Ammon's horn (tissue), 1 donor: ENCODE measurements at regions not wholly inside any gene's neighbourhood (a gene's known extent, or its start where the extent isn't known, plus 50 kb on each side); places are given as distances from the start of the nearest gene placed in this dataset.

Experiments used
- DNase-seq: peaks from one replicate; pipeline ENCODE4 v3.0.0-alpha.2; 2016; ENCODE audit warnings: low spot score

GRCh38 chr13:73748404-73748803 lies 385.8 kb downstream of the KLF12 start:
- no peak for DNase-seq

GRCh38 chr13:73745190-73745589 lies 389.0 kb downstream of the KLF12 start:
- no peak for DNase-seq

- DNase-seq = no peak
These were observed 391.2 kb downstream of the KLF12 start for GRCh38 chr13:73742982-73743381.

GRCh38 chr13:73741742-73742141 lies 392.5 kb downstream of the KLF12 start:
- DNase-seq = no peak

- peak; percentile 9 for DNase-seq
These were observed 393.1 kb downstream of the KLF12 start for GRCh38 chr13:73741111-73741510.

GRCh38 chr13:73740666-73741065 lies 393.5 kb downstream of the KLF12 start:
- DNase-seq = peak; percentile 62

GRCh38 chr13:73739394-73739793 lies 394.8 kb downstream of the KLF12 start:
- DNase-seq = no peak

DNA sequence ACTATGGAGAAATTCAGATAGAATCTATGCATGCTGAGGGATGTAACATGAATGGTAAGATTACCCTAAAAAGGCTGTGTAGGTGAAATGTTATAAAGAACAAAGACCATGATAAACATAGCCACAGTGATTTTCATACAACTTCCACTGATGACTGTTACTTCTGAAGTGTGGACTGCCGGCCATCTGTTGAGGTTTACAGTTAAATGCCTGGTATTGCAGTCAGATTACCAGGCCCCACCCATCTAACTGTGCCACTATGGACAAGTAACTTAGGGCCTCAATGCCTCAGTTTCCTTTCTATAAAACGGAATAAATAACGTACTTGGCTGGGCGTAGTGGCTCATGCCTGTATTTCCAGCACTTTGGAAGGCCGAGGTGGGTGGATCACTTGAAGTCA lies 395.6 kb downstream of the KLF12 start:
- no peak for DNase-seq

- DNase-seq = no peak
These were observed 397.0 kb downstream of the KLF12 start for GRCh38 chr13:73737214-73737613.

DNA sequence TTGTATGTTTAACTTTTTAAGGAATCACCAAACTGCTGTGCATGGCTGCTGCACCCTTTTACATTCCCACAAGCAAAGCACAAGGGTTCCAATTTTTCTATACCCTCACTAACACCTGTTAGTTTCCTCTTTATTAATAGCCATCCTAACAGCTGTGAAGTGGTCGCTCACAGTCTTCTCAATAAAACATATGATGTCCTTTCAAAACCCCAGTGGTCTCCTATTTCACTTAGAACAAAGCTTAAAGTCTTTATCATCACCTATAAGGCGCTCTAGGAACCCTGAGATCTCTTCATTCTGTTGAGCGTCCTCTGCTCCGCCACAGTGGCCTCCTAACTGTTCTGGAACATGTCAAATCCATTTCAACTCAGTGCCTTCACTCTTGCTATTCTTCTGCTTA lies 400.5 kb downstream of the KLF12 start:
- DNase-seq = no peak

- DNase-seq = no peak
These were observed 401.9 kb downstream of the KLF12 start for GRCh38 chr13:73732350-73732749.

DNA sequence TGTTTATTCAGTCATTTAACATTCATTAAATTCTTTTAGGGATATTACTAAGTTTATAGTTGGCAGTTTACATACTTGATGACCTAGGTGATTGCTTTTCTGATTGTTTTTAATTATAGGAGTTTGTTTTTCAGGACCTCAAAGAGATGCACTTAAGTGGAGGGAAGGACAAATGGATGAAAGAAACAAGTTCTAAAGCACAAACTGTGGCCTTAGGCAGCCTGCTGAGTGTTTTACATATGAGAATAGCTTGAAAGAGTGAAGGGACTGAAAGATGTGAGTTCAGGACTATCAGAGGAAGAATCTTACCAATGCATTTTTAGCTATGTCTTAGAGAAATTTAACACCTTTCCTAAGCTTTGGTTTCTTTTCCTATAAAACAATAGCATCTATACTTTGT lies 402.6 kb downstream of the KLF12 start:
- DNase-seq = no peak

GRCh38 chr13:73730014-73730413 lies 404.2 kb downstream of the KLF12 start:
- no peak for DNase-seq

DNA sequence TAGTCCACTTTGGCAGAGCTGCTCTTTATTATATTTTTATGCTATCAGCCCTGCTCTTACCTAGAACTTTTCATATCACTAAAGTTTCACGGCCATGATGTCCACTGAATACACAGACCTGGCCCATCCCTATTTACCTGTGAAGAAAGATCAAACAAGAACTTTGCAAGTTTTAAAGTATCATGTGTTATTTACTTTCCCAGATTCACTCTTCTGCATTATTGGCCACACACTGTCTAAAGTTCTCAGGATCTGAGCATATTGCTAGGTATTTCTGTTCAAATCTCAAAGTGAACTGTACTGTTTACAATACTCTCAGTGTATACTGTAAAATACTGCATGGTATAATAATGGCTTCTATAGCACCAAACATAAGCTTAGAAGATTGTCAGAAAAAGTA lies 405.2 kb downstream of the KLF12 start:
- DNase-seq = no peak

DNA sequence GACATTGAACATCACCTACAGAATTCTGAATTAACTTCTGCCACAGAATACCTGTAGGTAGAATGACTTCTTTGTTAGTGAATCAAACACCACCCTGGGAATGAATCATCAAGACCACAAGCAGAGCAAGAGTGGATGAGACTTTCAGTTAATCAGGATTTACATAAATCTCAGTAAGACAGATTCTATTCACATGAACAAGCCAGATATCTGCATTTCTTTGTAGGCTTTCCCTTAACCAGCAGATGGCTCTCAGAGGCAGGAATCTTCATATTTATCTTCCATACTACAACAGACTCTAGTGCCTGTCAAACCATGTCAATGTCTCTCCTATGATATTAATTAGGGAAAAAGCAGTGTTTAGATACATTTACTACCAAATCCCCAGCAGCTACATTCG lies 412.1 kb downstream of the KLF12 start:
- peak; percentile 21 for DNase-seq

DNA sequence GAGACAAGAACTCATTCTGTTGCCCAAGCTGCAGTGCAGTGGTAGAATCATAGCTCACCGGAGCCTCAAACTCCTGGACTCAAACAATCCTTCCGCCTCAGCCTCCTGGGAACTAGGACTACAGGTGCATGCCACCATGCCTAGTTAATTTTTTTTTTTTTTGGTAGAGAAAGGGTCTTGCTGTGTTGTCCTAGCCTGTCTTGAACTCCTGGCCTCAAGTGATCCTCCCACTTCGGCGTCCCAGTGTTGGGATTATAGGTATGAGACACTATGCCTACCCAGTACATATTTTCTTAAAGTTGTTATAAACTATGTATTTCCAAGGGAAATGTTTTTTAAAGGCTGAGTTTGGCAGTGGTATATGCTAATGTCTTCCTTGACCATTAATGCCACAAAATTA lies 412.6 kb downstream of the KLF12 start:
- DNase-seq = no peak

DNA sequence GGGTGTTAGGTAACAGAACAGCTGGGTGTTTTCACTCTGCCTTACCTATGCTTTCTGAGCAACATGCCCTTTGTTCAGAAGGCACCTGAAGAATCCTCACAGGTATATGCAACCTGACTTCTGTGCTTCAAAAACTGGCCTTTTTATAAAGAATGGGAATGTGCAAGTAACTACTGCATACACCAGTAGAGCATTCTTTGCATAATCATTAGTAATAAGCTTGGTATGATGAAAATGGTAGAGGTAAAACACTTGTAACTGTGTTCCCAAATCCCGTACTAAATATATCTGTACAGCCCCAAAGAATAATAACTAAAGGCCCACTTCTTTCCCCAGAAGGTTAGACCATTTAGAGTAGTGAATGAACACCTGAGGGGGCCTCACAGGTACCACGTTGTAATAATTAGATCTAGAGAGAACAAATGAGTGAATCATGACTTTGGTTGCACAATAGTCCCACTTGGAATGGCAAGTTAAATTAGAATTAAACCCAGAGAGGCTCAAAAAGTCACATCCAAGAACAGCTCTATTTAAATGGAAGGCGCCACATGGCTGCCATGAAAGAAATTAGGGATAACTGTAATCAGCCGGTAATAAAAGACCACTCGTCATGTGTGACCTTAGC lies 413.9 kb downstream of the KLF12 start:
- DNase-seq = no peak

DNA sequence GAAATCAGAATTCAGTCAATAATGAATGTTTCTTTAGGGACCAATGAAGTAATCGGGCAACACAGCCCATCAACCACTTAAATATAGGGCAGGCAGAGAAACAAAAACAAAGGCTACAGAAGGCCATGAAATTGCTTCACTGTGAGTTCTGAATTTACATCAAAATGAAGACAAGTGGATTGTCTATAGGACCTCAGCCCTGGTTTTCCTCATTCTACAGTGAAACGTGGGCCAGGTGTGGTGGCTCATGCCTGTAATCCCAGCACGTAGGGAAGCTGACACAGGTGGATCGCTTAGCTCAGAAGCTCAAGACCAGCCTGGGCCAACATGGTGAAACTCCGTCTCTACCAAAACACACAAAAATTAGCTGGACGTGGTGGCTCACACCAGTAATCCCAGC lies 416.0 kb downstream of the KLF12 start:
- DNase-seq = no peak

DNA sequence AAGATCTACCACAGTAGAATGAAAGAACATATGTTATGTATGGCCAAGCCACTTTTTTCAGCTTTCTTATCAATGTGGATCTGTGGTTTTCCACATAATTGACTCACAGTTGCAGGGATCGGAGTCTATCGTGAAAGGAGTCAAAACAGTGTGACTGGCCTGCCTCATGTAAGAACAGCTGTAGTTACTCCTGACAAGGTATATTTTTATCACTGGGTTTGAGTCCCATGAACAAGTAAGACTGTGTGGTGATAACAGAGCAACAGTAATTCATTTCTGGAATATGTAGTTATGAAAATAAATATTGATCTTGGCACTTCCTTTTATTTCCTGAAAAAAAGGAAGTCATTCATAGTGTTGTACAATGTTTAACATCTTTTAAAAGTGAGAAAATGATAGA lies 416.6 kb downstream of the KLF12 start:
- DNase-seq = no peak

DNA sequence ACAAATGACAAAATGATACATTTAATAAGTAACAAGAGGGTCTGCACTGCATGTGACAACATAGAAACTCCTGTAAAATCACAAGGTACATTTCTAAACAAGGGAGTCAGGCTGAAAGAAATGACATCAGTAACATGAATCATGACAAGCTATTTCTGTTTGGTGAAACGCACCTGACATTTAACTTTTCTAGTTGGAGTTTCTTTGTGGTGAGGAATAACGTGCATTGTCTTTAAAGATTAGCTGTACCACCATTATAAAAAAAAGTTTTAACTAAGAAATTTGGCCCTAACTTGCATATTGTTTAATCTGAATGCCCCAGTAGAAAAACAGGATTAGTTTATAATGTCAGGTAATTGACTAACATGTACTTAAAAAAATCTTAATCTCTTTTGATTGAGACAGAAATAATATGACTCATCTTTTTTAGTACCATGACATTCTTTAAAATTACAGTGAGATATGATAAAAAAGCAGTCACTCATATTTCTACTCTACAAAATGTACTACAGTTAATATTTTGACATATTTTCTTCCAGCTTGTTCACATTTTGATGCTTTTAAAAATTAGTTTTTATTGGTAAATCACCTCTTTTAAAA lies 418.2 kb downstream of the KLF12 start:
- DNase-seq = no peak

GRCh38 chr13:73715114-73715910 lies 418.9 kb downstream of the KLF12 start:
- no peak for DNase-seq

DNA sequence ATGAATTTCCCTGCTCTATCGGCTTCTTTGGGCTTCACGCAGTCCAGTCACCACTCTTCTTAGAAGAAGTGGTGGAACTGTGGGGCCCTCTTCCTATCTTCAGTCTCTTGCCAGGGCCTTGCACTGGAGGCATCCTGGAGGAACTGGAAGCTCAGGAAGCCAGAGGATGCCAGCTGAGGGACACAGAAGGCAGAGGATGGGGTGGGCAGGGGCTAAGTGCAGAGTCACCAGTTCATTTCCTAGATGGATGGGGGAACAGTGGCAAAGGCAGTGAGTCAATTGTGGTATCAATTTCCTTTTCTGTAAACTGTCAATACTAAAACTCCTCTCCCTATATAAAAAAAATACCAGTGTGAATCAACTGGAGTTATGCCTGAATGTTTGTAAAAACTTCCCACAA lies 419.7 kb downstream of the KLF12 start:
- DNase-seq = no peak

- peak; percentile 84 for DNase-seq
These were observed 425.7 kb downstream of the KLF12 start for GRCh38 chr13:73708393-73708985.
